ENCODE measurements at regions not wholly inside any gene's neighbourhood (a gene's known extent, or its start where the extent isn't known, plus 50 kb on each side); places are given as distances from the start of the nearest gene placed in this dataset.

- no peak for DNase-seq (ENCODE audit: low spot score)
- Histone ChIP-seq H3K4me1 (ENCODE audit: insufficient read depth, low read length, poor library complexity, severe bottlenecking) (no peaks in the 10 kb centered on the region), H4K20me1 (ENCODE audit: insufficient read depth, low read length) (no peaks in the 10 kb centered on the region), H3K9me2 (ENCODE audit: insufficient read depth, low read length) (no peaks in the 10 kb centered on the region), H3K4me2 (ENCODE audit: low read length) (no peak overlapping the region), H3K4me3 (ENCODE audit: low read depth, low read length, poor library complexity, severe bottlenecking) (no peak overlapping the region), H3K27ac (ENCODE audit: low read depth, low read length, poor library complexity, severe bottlenecking) (no peak overlapping the region), H2AFZ (ENCODE audit: low read length) (no peak overlapping the region), H3K9me3 (ENCODE audit: low read length) (no peaks in the 10 kb centered on the region), H3K36me3 (ENCODE audit: insufficient read depth, low read length) (no peaks in the 10 kb centered on the region), H3K79me2 (ENCODE audit: insufficient read depth, low read depth, low read length) (no peaks in the 10 kb centered on the region)
- ChIA-PET CTCF (ENCODE audit: unreplicated experiment) (no interaction called here), POLR2A (no interaction called here)
- intact Hi-C loops (cut with micrococcal nuclease; ENCODE audit: unreplicated experiment) = no loop called here
- no TSS peak for BruUV-seq (replicated peaks)
- TF ChIP-seq EZH2phosphoT487 (IDR thresholded peaks at IDR 0.05; ENCODE audit: borderline replicate concordance, low read depth, low read length) (no peak), CTCF (conservative IDR thresholded peaks at IDR 0.05; ENCODE audit: low read length) (no peak)
These were observed 208.8 kb upstream of the CTNND2 start for GRCh38 chr5:12113062-12113461.

DNA sequence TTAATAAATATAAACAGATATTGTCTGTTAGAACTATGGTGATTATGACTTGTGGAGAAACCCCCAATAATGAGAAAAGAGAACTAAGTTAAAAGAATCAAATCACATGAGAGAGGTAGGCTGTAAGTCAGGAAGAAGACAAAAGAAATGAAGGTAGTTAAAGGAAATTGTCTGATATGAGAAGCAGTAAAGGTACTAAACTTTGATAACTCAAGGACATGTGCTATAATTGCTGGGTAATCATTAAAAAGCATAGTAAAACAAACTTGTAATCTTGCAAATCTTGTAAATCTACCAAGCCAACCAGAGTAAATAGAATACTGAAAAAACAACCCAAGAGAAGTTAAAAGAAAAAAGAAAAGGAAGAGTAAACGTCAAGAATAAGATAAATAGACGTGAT is 207.0 kb upstream of the CTNND2 start:
- Histone ChIP-seq H3K36me3 (ENCODE audit: insufficient read depth, low read length) (no peaks in the 10 kb centered on the region), H3K9me3 (ENCODE audit: low read length) (no peaks in the 10 kb centered on the region), H3K4me2 (ENCODE audit: low read length) (no peak overlapping the region), H2AFZ (ENCODE audit: low read length) (no peak overlapping the region), H3K27ac (ENCODE audit: low read depth, low read length, poor library complexity, severe bottlenecking) (no peak overlapping the region), H3K4me3 (ENCODE audit: low read depth, low read length, poor library complexity, severe bottlenecking) (no peak overlapping the region), H3K9me2 (ENCODE audit: insufficient read depth, low read length) (no peaks in the 10 kb centered on the region), H4K20me1 (ENCODE audit: insufficient read depth, low read length) (no peaks in the 10 kb centered on the region), H3K4me1 (ENCODE audit: insufficient read depth, low read length, poor library complexity, severe bottlenecking) (no peaks in the 10 kb centered on the region), H3K79me2 (ENCODE audit: insufficient read depth, low read depth, low read length) (no peaks in the 10 kb centered on the region)
- intact Hi-C loops (cut with micrococcal nuclease; ENCODE audit: unreplicated experiment) = no loop called here
- DNase-seq (ENCODE audit: low spot score) = no peak
- CTCF ChIA-PET (ENCODE audit: unreplicated experiment) = no interaction called here
- POLR2A ChIA-PET = no interaction called here
- TF ChIP-seq EZH2phosphoT487 (IDR thresholded peaks at IDR 0.05; ENCODE audit: borderline replicate concordance, low read depth, low read length) (no peak), CTCF (conservative IDR thresholded peaks at IDR 0.05; ENCODE audit: low read length) (no peak)
- no TSS peak for BruUV-seq (replicated peaks)

GRCh38 chr5:12110629-12111028 is 206.4 kb upstream of the CTNND2 start:
- no peaks in the 10 kb centered on the region for H3K4me1 ChIP-seq (ENCODE audit: insufficient read depth, low read length, poor library complexity, severe bottlenecking)
- H3K36me3 ChIP-seq (ENCODE audit: insufficient read depth, low read length) = no peaks in the 10 kb centered on the region
- CTCF ChIA-PET (ENCODE audit: unreplicated experiment) = no interaction called here
- H3K9me3 ChIP-seq (ENCODE audit: low read length) = no peaks in the 10 kb centered on the region
- no TSS peak for BruUV-seq (replicated peaks)
- H3K9me2 ChIP-seq (ENCODE audit: insufficient read depth, low read length) = no peaks in the 10 kb centered on the region
- no peak overlapping the region for H2AFZ ChIP-seq (ENCODE audit: low read length)
- TF ChIP-seq EZH2phosphoT487 (IDR thresholded peaks at IDR 0.05; ENCODE audit: borderline replicate concordance, low read depth, low read length) (no peak), CTCF (conservative IDR thresholded peaks at IDR 0.05; ENCODE audit: low read length) (no peak)
- no peak overlapping the region for H3K4me3 ChIP-seq (ENCODE audit: low read depth, low read length, poor library complexity, severe bottlenecking)
- no peaks in the 10 kb centered on the region for H4K20me1 ChIP-seq (ENCODE audit: insufficient read depth, low read length)
- intact Hi-C loops (cut with micrococcal nuclease; ENCODE audit: unreplicated experiment) = no loop called here
- H3K4me2 ChIP-seq (ENCODE audit: low read length) = no peak overlapping the region
- H3K79me2 ChIP-seq (ENCODE audit: insufficient read depth, low read depth, low read length) = no peaks in the 10 kb centered on the region
- POLR2A ChIA-PET = no interaction called here
- no peak overlapping the region for H3K27ac ChIP-seq (ENCODE audit: low read depth, low read length, poor library complexity, severe bottlenecking)
- no peak for DNase-seq (ENCODE audit: low spot score)
